Calu3 (cell line): ENCODE measurements at regions not wholly inside any gene's neighbourhood (a gene's known extent, or its start where the extent isn't known, plus 50 kb on each side); places are given as distances from the start of the nearest gene placed in this dataset.
"Not testable (repeated sequence)": the region's sequence is repeated elsewhere in the genome, so short reads cannot be mapped to it uniquely, and the experiment has no call there.

Experiments
- BruUV-seq: library from RNA; stranded (reverse); fragments of 400-500 nt; replicated peaks from 2 replicates; lab custom pipeline; 2021; lab: Mats Ljungman, UMichigan
- CTCF ChIA-PET: fragments of 300-600 bp; sonication (Branson Sonifier 250); formaldehyde crosslinking; loops from one replicate; lab custom pipeline; 2022; ENCODE audit warnings: antibody characterized with exemption; lab: Charles Lee
- DNase-seq: peaks from one replicate; pipeline ENCODE4 v3.0.0; 2022
- H3K27ac Mint-ChIP-seq: one replicate; pipeline ENCODE4 v1.8.0; 2022; ENCODE audit warnings: mixed read lengths; ENCODE audit not compliant: unreplicated experiment
- H3K27me3 Mint-ChIP-seq: one replicate; pipeline ENCODE4 v1.8.0; 2022; ENCODE audit warnings: mixed read lengths; ENCODE audit not compliant: unreplicated experiment
- H3K36me3 Mint-ChIP-seq: one replicate; pipeline ENCODE4 v1.8.0; 2022; ENCODE audit warnings: mild to moderate bottlenecking, moderate library complexity, mixed read lengths; ENCODE audit not compliant: insufficient read depth, unreplicated experiment
- H3K4me1 Mint-ChIP-seq: one replicate; pipeline ENCODE4 v1.8.0; 2022; ENCODE audit warnings: mild to moderate bottlenecking, low read depth, mixed read lengths; ENCODE audit not compliant: unreplicated experiment
- H3K4me3 Mint-ChIP-seq: one replicate; pipeline ENCODE4 v1.8.0; 2022; ENCODE audit warnings: mild to moderate bottlenecking, low read depth, moderate library complexity, mixed read lengths; ENCODE audit not compliant: unreplicated experiment
- H3K9me3 Mint-ChIP-seq: one replicate; pipeline ENCODE4 v1.8.0; 2022; ENCODE audit warnings: low read depth, mixed read lengths; ENCODE audit not compliant: unreplicated experiment
- intact Hi-C: fragments of 100-400 bp; cut with micrococcal nuclease; formaldehyde crosslinking; loops from one replicate; pipeline ENCODE4 v1.10.0; 2022; ENCODE audit not compliant: unreplicated experiment
- TF ChIP-seq, protein P1 (sequence below): fragments of 200-600 bp; IDR thresholded peaks from one replicate; pipeline ENCODE4 v1.8.0; 2022; ENCODE audit warnings: antibody characterized with exemption; ENCODE audit not compliant: unreplicated experiment

DNA sequence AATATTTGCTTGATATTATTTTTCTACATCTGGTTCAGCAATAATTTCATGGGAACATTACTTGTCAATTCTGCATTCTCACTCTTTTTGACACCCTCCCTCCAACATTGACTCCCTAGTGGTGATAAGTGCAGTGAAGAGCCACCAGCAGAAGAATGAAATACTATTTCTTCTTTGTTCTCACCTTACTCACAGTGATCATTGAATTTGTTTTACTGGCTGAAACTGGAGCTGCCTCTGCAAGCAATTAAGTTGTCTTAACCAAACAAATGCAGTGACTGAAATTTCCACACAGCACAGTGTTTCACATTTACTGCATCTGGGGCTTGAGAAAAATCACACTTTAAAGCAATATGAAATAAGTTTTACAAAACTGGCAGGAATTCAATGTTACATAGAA lies 189.8 kb downstream of the JRKL start:
- intact Hi-C loops: no loop called here
- DNase-seq: no peak
- Mint-ChIP-seq H3K36me3 (no peaks in the 10 kb centered on the region), H3K4me1 (no peaks in the 10 kb centered on the region), H3K4me3 (no peak overlapping the region), H3K9me3 (no peaks in the 10 kb centered on the region), H3K27me3 (no peaks in the 10 kb centered on the region), H3K27ac (no peak overlapping the region)
- TF ChIP-seq, protein P1, sequence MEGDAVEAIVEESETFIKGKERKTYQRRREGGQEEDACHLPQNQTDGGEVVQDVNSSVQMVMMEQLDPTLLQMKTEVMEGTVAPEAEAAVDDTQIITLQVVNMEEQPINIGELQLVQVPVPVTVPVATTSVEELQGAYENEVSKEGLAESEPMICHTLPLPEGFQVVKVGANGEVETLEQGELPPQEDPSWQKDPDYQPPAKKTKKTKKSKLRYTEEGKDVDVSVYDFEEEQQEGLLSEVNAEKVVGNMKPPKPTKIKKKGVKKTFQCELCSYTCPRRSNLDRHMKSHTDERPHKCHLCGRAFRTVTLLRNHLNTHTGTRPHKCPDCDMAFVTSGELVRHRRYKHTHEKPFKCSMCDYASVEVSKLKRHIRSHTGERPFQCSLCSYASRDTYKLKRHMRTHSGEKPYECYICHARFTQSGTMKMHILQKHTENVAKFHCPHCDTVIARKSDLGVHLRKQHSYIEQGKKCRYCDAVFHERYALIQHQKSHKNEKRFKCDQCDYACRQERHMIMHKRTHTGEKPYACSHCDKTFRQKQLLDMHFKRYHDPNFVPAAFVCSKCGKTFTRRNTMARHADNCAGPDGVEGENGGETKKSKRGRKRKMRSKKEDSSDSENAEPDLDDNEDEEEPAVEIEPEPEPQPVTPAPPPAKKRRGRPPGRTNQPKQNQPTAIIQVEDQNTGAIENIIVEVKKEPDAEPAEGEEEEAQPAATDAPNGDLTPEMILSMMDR: no peak
- CTCF ChIA-PET: interaction anchor here (0.7 kb wide), 1 partner anchor 117 kb away, joined by 3 read pairs; no protein-coding TSS in a partner anchor
- BruUV-seq: no TSS peak

DNA sequence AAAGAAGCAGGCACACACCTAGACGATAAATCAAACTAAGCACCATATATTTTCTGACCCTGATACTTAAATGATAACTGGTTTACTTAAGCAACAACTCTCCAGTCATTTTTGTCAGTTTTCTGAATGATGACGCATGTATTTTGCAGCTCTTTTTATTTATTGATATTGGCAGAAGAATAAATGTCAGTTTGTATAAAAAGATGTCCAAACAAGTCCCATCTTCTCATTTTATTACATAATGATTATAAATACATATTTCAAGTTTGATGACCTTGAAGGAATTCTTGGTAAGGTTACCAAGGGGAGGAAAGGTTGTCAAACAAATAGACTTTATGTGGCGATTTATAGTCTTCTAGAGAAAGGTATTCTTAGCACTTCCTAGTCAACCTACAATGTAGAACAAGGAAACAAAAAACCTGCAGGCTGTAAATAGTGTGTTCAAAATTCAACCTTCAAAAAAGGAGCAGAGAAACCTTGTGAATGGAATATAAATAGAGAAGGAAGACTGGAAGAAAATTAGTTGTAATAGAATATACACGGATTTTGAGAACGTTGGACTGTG lies 190.7 kb downstream of the JRKL start:
- no peak for DNase-seq
- TF ChIP-seq, protein P1: no peak
- H3K4me1 Mint-ChIP-seq: no peaks in the 10 kb centered on the region
- BruUV-seq: no TSS peak
- intact Hi-C loops: no loop called here
- no peaks in the 10 kb centered on the region for H3K36me3 Mint-ChIP-seq
- no peaks in the 10 kb centered on the region for H3K27me3 Mint-ChIP-seq
- H3K4me3 Mint-ChIP-seq: no peak overlapping the region
- CTCF ChIA-PET: interaction anchor here (0.7 kb wide), 1 partner anchor 118 kb away, joined by 3 read pairs; no protein-coding TSS in a partner anchor
- no peak overlapping the region for H3K27ac Mint-ChIP-seq
- H3K9me3 Mint-ChIP-seq: no peaks in the 10 kb centered on the region

- H3K36me3 Mint-ChIP-seq, BruUV-seq, intact Hi-C loops, H3K4me3 Mint-ChIP-seq, DNase-seq, H3K4me1 Mint-ChIP-seq, H3K27ac Mint-ChIP-seq, CTCF ChIA-PET, H3K9me3 Mint-ChIP-seq: not testable (repeated sequence)
- peaks cover 16% of the 10 kb centered on the region for H3K27me3 Mint-ChIP-seq
These were observed 196.4 kb downstream of the JRKL start for GRCh38 chr11:96585944-96586880.

DNA sequence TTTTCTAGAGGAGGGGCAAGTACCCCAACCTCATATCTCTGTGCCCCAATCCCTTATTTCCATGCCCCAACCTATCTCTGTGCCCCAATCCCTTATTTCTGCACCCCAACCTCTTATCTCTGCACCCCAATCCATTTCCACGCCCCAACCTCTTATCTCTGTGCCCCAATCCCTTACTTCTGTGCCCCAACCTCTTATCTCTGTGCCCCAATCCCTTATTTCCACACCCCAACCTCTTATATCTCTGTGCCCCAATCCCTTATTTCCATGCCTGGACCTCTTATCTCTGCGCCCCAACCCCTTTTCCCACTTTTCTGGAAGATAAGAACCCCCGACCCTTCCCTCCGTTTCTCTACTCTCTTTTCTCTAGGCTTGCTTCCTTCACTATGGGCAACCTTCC lies 199.0 kb downstream of the JRKL start:
- BruUV-seq, H3K9me3 Mint-ChIP-seq, CTCF ChIA-PET, DNase-seq, H3K4me1 Mint-ChIP-seq, H3K36me3 Mint-ChIP-seq, H3K4me3 Mint-ChIP-seq, intact Hi-C loops, H3K27ac Mint-ChIP-seq: not testable (repeated sequence)
- H3K27me3 Mint-ChIP-seq: peaks cover 16% of the 10 kb centered on the region

- Mint-ChIP-seq H3K27ac (no peak overlapping the region), H3K9me3 (no peaks in the 10 kb centered on the region), H3K36me3 (no peaks in the 10 kb centered on the region), H3K4me1 (no peaks in the 10 kb centered on the region), H3K27me3 (peaks cover 9% of the 10 kb centered on the region), H3K4me3 (no peak overlapping the region)
- TF ChIP-seq, protein P1: no peak
- BruUV-seq: no TSS peak
- intact Hi-C loops: no loop called here
- CTCF ChIA-PET: no interaction called here
- DNase-seq: no peak
These were observed 205.2 kb downstream of the JRKL start for GRCh38 chr11:96595011-96595410.
